Neural cell (in vitro differentiated cells): ENCODE measurements at regions not wholly inside any gene's neighbourhood (a gene's known extent, or its start where the extent isn't known, plus 50 kb on each side); places are given as distances from the start of the nearest gene placed in this dataset.

Experiments
- CTCF ChIP-seq: fragments of 450-650 bp; IDR thresholded peaks from 2 replicates; pipeline ENCODE4 v1.5.1; 2014; ENCODE audit warnings: antibody characterized with exemption, mild to moderate bottlenecking, moderate library complexity; ENCODE audit not compliant: poor library complexity, severe bottlenecking
- EZH2 ChIP-seq: fragments of 200-600, 300-800 bp; shearing (Covaris generic), sonication (generic); IDR thresholded peaks from 2 replicates; pipeline ENCODE4 v1.6.1; 2014; ENCODE audit warnings: antibody characterized with exemption, low read length, borderline replicate concordance, mild to moderate bottlenecking; ENCODE audit not compliant: insufficient read depth, poor library complexity, severe bottlenecking
- MXI1 ChIP-seq: fragments of 450-650 bp; conservative IDR thresholded peaks from 2 replicates; pipeline ENCODE4 v1.6.1; 2014; ENCODE audit warnings: antibody characterized with exemption, mild to moderate bottlenecking; ENCODE audit not compliant: poor library complexity, severe bottlenecking
- POLR2AphosphoS5 ChIP-seq: IDR thresholded peaks from 2 replicates; pipeline ENCODE4 v1.6.1; 2012
- RAD21 ChIP-seq: fragments of 450-650 bp; conservative IDR thresholded peaks from 2 replicates; pipeline ENCODE4 v1.6.1; 2014; ENCODE audit warnings: antibody characterized with exemption, mild to moderate bottlenecking, moderate library complexity
- REST ChIP-seq: IDR thresholded peaks from 2 replicates; pipeline ENCODE4 v1.6.1; 2012; ENCODE audit warnings: borderline replicate concordance
- TAF1 ChIP-seq: IDR thresholded peaks from 2 replicates; pipeline ENCODE4 v1.6.1; 2012; ENCODE audit warnings: low read depth

- TF ChIP-seq RAD21, result no peak
- no peak for TF ChIP-seq CTCF
- TF ChIP-seq POLR2AphosphoS5, result no peak
- no peak for TF ChIP-seq MXI1
- TF ChIP-seq EZH2, result no peak
- TF ChIP-seq TAF1, result no peak
- no peak for TF ChIP-seq REST
Observed at GRCh38 chr4:31793907-31794306, 1073.7 kb downstream of the PCDH7 start.
